ENCODE measurements at regions not wholly inside any gene's neighbourhood (a gene's known extent, or its start where the extent isn't known, plus 50 kb on each side); places are given as distances from the start of the nearest gene placed in this dataset.

GRCh38 chr10:131480066-131480465 lies 168.5 kb upstream of the TCERG1L start (continued):
- TF ChIP-seq SRSF9 (IDR thresholded peaks at IDR 0.05; ENCODE audit: borderline replicate concordance, insufficient read depth, low read depth, low read length, poor library complexity, severe bottlenecking) = no peak
- no peak for TF ChIP-seq GFI1 (CRISPR knock-in tag; IDR thresholded peaks at IDR 0.05; ENCODE audit: borderline replicate concordance)
- no peak for TF ChIP-seq TBX3 (IDR thresholded peaks at IDR 0.05; ENCODE audit: borderline replicate concordance)
- TF ChIP-seq ZNF24 (IDR thresholded peaks at IDR 0.05) = no peak
- no peak for TF ChIP-seq BRCA1 (CRISPR knock-in tag; IDR thresholded peaks at IDR 0.05)
- TF ChIP-seq ZZZ3 (CRISPR knock-in tag; IDR thresholded peaks at IDR 0.05; ENCODE audit: borderline replicate concordance) = no peak
- TF ChIP-seq CERS6 (CRISPR knock-in tag; IDR thresholded peaks at IDR 0.05) = no peak

GRCh38 chr10:131480861-131481260 lies 169.3 kb upstream of the TCERG1L start:
- H2AFZ ChIP-seq (ENCODE audit: low read length) = no peak overlapping the region
- FAIRE-seq (no peak), DNase-seq (ENCODE audit: low spot score) (no peak), ATAC-seq (no peak)
- H3K27ac ChIP-seq (ENCODE audit: extremely low read length, insufficient read depth, low read length) = no peak overlapping the region
- no peaks in the 10 kb centered on the region for H4K20me1 ChIP-seq (ENCODE audit: insufficient read depth, low read length)
- H3K4me2 ChIP-seq (ENCODE audit: low read depth, low read length) = no peak overlapping the region
- H3K36me3 ChIP-seq (replicated peaks in 1 of 2; ENCODE audit: control insufficient read depth in 1 of 2, insufficient read depth in 2 of 2, low read length in 2 of 2) = no peaks in the 10 kb centered on the region
- H3K9me3 ChIP-seq (ENCODE audit: low read length) = peaks cover 11% of the 10 kb centered on the region; the same call in 1 of the 2 replicates
- H3K4me1 ChIP-seq (ENCODE audit: insufficient read depth, low read length) = peaks cover 9% of the 10 kb centered on the region; the same call in 1 of the 2 replicates
- no peak overlapping the region for H3K9ac ChIP-seq (ENCODE audit: insufficient read depth, low read depth, low read length)
- H3K4me3 ChIP-seq (replicated peaks in 1 of 3; ENCODE audit: insufficient read depth in 1 of 3, low read depth in 2 of 3, low read length in 3 of 3) = no peak overlapping the region
- CTCF ChIA-PET (ENCODE audit: low intra/inter-chr PET ratio, low total read pairs) = no interaction called here
- H3K79me2 ChIP-seq (ENCODE audit: insufficient read depth, low read length) = no peaks in the 10 kb centered on the region
- POLR2A ChIA-PET = no interaction called here
- intact Hi-C loops (cut with micrococcal nuclease; ENCODE audit: unreplicated experiment) = no loop called here
- no TSS peak for BruUV-seq (replicated peaks)
- in situ Hi-C loops (cut with HindIII; ENCODE audit: extremely low pct_ligation_motif_present, low pct_unique_long_range_greater_than_20kb) = no loop called here
- H3K27me3 ChIP-seq (ENCODE audit: control insufficient read depth in 1 of 2, insufficient read depth in 2 of 2, low read length in 2 of 2) = peaks cover 1 to 6% of the 10 kb centered on the region in 2 experiments; a peak in 3 of 5 replicates
- WGBS (ENCODE audit: low lambda C conversion rate) = 35% methylated on average over 7 of the region's 7 CpGs
- TF ChIP-seq ZFP36L1 (CRISPR knock-in tag; IDR thresholded peaks at IDR 0.05) (no peak), ZNF142 (CRISPR knock-in tag; IDR thresholded peaks at IDR 0.05) (no peak), KLF9 (CRISPR knock-in tag; IDR thresholded peaks at IDR 0.05; ENCODE audit: low read depth) (no peak), CREB3 (CRISPR knock-in tag; IDR thresholded peaks at IDR 0.05) (no peak), ZBTB34 (CRISPR knock-in tag; IDR thresholded peaks at IDR 0.05) (no peak), IRF9 (CRISPR knock-in tag; IDR thresholded peaks at IDR 0.05; ENCODE audit: borderline replicate concordance) (no peak)
